Kidney epithelial cell (primary cell): ENCODE measurements at regions not wholly inside any gene's neighbourhood (a gene's known extent, or its start where the extent isn't known, plus 50 kb on each side); places are given as distances from the start of the nearest gene placed in this dataset.
"Not testable (repeated sequence)": the region's sequence is repeated elsewhere in the genome, so short reads cannot be mapped to it uniquely, and the experiment has no call there.

Experiments
- DNase-seq: peaks from one replicate; pipeline ENCODE4 v3.0.0-alpha.2; 2010; ENCODE audit warnings: low read depth
- H3K27me3 ChIP-seq: 2 replicates; pipeline ENCODE4 v1.6.0; 2011; ENCODE audit warnings: low read length; ENCODE audit not compliant: control insufficient read depth, insufficient read depth
- H3K36me3 ChIP-seq: 2 replicates; pipeline ENCODE4 v1.5.1; 2011; ENCODE audit warnings: low read length; ENCODE audit not compliant: control insufficient read depth, insufficient read depth
- H3K4me3 ChIP-seq: 2 replicates; pipeline ENCODE4 v1.5.1; 2011; ENCODE audit warnings: low read depth, mild to moderate bottlenecking, control low read depth, low read length
- TF ChIP-seq, protein P1 (sequence below): IDR thresholded peaks from 2 replicates; pipeline ENCODE4 v1.5.1; 2011; ENCODE audit warnings: mild to moderate bottlenecking, moderate library complexity, low read length, control low read depth, inconsistent platforms; ENCODE audit not compliant: insufficient read depth, poor library complexity, severe bottlenecking

- no peak for DNase-seq
- Histone ChIP-seq H3K36me3 (no peaks in the 10 kb centered on the region), H3K27me3 (no peaks in the 10 kb centered on the region), H3K4me3 (no peak overlapping the region)
- TF ChIP-seq, protein P1, sequence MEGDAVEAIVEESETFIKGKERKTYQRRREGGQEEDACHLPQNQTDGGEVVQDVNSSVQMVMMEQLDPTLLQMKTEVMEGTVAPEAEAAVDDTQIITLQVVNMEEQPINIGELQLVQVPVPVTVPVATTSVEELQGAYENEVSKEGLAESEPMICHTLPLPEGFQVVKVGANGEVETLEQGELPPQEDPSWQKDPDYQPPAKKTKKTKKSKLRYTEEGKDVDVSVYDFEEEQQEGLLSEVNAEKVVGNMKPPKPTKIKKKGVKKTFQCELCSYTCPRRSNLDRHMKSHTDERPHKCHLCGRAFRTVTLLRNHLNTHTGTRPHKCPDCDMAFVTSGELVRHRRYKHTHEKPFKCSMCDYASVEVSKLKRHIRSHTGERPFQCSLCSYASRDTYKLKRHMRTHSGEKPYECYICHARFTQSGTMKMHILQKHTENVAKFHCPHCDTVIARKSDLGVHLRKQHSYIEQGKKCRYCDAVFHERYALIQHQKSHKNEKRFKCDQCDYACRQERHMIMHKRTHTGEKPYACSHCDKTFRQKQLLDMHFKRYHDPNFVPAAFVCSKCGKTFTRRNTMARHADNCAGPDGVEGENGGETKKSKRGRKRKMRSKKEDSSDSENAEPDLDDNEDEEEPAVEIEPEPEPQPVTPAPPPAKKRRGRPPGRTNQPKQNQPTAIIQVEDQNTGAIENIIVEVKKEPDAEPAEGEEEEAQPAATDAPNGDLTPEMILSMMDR: no peak
Observed at GRCh38 chr7:55261386-55261770, 103.8 kb upstream of the LANCL2 start.

DNA sequence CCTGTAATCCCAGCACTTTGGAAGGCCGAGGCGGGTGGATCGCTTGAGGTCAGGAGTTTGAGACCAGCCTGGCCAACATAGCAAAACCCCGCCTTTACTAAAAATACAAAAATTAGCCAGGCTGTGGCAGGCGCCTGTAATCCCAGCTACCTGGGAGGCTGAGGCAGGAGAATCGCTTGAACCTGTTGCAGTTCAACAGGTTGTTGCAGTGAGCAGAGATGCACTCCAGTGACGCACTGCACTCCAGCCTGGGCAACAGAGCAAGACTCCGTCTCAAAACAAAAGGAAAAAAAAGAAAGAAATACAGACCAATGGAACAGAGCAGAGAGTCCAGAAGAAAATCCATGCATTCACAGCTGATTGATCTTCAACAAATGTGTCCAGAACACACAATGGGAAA lies 99.8 kb upstream of the LANCL2 start:
- H3K36me3 ChIP-seq, H3K4me3 ChIP-seq, DNase-seq, H3K27me3 ChIP-seq: not testable (repeated sequence)

DNA sequence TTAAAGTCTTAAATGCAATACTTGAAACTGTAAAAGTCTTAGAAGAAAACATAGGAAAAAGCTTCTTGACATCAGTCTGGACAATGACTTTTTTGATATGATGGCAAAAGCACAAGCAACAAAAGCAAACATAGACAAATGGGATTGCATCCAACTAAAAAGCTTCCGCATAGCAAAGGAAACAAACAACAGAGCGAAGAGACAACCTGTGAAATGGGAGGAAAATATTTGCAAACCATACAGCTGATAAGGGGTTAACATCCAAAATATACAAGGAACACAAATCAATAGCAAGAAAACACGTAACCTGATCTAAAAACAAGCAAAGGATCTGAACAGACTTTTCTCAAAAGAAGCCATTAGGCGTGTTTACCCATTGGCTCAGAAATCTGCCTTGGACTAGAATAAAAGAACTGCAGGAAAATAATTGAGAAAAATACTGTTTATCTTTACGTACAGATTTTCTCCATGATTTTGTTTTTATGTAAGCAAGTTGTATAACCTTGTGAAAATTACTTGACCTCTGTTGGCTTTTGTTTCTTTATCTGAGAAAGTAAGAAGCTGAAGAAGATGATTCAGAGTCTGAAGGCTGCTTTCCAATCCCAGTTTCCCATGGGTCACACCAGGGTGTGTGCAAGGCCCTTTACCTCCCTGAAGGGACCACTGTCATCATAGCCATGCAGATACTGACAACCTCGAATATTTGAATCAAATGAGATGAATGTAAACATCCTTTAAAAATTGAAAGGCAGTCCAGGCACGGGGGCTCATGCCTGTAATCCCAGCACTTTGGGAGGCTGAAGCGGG lies 99.1 kb upstream of the LANCL2 start:
- DNase-seq: no peak
- TF ChIP-seq, protein P1: no peak
- Histone ChIP-seq H3K27me3 (no peaks in the 10 kb centered on the region), H3K4me3 (no peak overlapping the region), H3K36me3 (no peaks in the 10 kb centered on the region)

DNA sequence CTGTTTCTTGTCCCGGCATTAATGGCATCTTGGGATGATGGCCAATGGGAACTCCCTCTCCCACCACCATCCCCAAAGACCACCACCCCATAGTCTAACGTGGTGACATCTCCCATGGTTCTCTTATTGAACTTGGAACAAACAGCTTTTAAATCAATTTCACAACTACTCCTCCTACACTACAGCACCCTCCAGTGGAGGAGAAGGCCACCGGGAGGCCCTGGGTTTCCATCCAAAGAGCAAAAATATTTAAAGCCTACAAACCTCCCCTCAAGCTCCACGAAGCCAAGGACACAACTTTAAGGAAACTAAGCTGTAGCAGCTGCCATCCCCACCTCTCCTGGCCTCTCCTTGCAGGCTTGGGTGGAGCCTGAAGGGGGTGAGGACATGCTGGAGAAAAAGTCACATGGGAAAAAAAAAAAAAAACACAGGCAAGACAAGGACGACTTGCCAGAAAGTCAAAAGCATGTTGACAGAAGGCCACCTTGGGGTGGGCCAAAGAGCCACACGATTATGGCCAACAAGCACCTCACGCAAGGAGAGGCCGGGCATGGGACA lies 94.0 kb upstream of the LANCL2 start:
- TF ChIP-seq, protein P1: peak; percentile 33
- Histone ChIP-seq H3K4me3 (no peak overlapping the region), H3K36me3 (no peaks in the 10 kb centered on the region), H3K27me3 (peaks cover 3% of the 10 kb centered on the region)
- DNase-seq: no peak

GRCh38 chr7:55271661-55272060 lies 93.5 kb upstream of the LANCL2 start:
- Histone ChIP-seq H3K27me3 (peaks cover 3% of the 10 kb centered on the region), H3K36me3 (no peaks in the 10 kb centered on the region), H3K4me3 (no peak overlapping the region)
- DNase-seq: no peak
- TF ChIP-seq, protein P1: no peak

DNA sequence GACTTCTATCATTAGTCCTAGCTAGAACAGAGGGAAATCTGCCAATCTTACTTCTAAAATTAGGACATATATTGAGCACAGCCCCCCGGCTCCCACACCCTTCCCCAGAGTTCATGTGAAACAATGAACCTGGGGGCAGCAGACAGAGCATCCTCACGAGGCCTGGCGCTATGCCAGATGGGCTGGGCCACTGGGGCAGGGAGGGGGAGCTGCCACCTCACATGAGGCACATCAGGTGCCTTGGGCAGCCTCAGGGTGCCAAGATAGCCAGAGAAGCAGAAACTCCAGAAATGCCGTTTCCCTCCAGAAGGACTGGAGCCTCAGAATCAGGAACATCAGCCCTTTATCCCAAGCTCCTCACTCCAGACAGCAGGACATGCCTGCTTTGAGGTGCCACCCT lies 92.8 kb upstream of the LANCL2 start:
- Histone ChIP-seq H3K4me3 (no peak overlapping the region), H3K27me3 (peaks cover 3% of the 10 kb centered on the region), H3K36me3 (no peaks in the 10 kb centered on the region)
- TF ChIP-seq, protein P1: no peak
- no peak for DNase-seq
